GM12874 (cell line): ENCODE measurements at regions not wholly inside any gene's neighbourhood (a gene's known extent, or its start where the extent isn't known, plus 50 kb on each side); places are given as distances from the start of the nearest gene placed in this dataset.

Source experiments
- CTCF ChIP-seq: IDR thresholded peaks from 2 replicates; pipeline ENCODE4 v1.5.1; 2011; ENCODE audit warnings: low read depth, mild to moderate bottlenecking, control low read depth, low read length, moderate library complexity; ENCODE audit not compliant: insufficient read depth

GRCh38 chr10:44849936-44850335 lies 61.2 kb upstream of the TMEM72 start:
- no peak for TF ChIP-seq CTCF

- TF ChIP-seq CTCF: no peak
Observed at GRCh38 chr10:44850356-44850934, 60.7 kb upstream of the TMEM72 start.

- no peak for TF ChIP-seq CTCF
Observed at GRCh38 chr10:44851413-44851812, 59.7 kb upstream of the TMEM72 start.

GRCh38 chr10:44851881-44852280 lies 59.3 kb upstream of the TMEM72 start:
- TF ChIP-seq CTCF: no peak

GRCh38 chr10:44853148-44853734 lies 57.9 kb upstream of the TMEM72 start:
- peak; percentile 37; the same call in 1 of the 2 replicates for TF ChIP-seq CTCF

- TF ChIP-seq CTCF: no peak
Observed at GRCh38 chr10:44853796-44854195, 57.3 kb upstream of the TMEM72 start.

- TF ChIP-seq CTCF: no peak
Observed at GRCh38 chr10:44854693-44855350, 56.3 kb upstream of the TMEM72 start.
